Upper lobe of left lung (tissue), 4 donors: ENCODE measurements at regions not wholly inside any gene's neighbourhood (a gene's known extent, or its start where the extent isn't known, plus 50 kb on each side); places are given as distances from the start of the nearest gene placed in this dataset.

Experiments used
- POLR2A ChIP-seq, 4 donors: fragments of 450-650 bp; IDR thresholded peaks; one replicate each; pipeline ENCODE4 v1.5.1; 2016 to 2017; ENCODE audit warnings: antibody characterized with exemption in 4 of 4, mild to moderate bottlenecking in 2 of 4
- TF ChIP-seq, protein P1 (sequence below), 6 experiments: fragments of 450-650 bp in 4 of 6; fragments of 200-600 bp in 2 of 6; sonication (generic) in 2 of 6; IDR thresholded peaks; one replicate each; pipeline ENCODE4 v1.5.1; 2016 to 2019; ENCODE audit warnings: antibody characterized with exemption in 6 of 6

DNA sequence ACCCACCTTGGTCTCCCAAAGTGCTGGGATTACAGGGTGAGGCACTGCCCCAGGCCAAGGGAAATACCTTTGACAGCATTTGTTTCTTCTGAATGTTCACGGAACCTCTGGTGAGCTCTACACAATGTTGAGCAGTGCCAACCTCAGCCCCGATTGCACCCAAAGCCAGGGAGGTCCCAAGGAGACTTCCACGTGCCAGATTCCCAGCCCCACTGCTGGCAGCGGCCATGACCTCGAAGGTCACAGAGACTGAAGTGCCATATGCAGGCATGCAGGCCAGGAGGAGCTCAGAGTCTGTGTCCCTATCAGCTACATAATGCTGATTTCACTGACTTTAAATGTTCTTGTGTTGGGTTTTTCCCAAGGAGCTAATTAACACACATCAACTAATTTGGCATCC lies 226.4 kb upstream of the FOXF1 start:
- TF ChIP-seq, protein P1, sequence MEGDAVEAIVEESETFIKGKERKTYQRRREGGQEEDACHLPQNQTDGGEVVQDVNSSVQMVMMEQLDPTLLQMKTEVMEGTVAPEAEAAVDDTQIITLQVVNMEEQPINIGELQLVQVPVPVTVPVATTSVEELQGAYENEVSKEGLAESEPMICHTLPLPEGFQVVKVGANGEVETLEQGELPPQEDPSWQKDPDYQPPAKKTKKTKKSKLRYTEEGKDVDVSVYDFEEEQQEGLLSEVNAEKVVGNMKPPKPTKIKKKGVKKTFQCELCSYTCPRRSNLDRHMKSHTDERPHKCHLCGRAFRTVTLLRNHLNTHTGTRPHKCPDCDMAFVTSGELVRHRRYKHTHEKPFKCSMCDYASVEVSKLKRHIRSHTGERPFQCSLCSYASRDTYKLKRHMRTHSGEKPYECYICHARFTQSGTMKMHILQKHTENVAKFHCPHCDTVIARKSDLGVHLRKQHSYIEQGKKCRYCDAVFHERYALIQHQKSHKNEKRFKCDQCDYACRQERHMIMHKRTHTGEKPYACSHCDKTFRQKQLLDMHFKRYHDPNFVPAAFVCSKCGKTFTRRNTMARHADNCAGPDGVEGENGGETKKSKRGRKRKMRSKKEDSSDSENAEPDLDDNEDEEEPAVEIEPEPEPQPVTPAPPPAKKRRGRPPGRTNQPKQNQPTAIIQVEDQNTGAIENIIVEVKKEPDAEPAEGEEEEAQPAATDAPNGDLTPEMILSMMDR (IDR thresholded peaks at IDR 0.05): no peak
- no peak for TF ChIP-seq POLR2A (IDR thresholded peaks at IDR 0.05)
